AG04449 (cell line): ENCODE measurements at regions not wholly inside any gene's neighbourhood (a gene's known extent, or its start where the extent isn't known, plus 50 kb on each side); places are given as distances from the start of the nearest gene placed in this dataset.

Experiments
- CTCF ChIA-PET: fragments of 350-600 bp; formaldehyde crosslinking; extraction: SDS; loops from one replicate; lab custom pipeline; 2021; ENCODE audit warnings: antibody characterized with exemption; lab: Yijun Ruan, JAX
- POLR2A ChIA-PET: fragments of 400-600, 350-600 bp; formaldehyde crosslinking; extraction: SDS; loops from one replicate; lab custom pipeline; 2020; ENCODE audit warnings: antibody characterized with exemption, inconsistent platforms; lab: Yijun Ruan, JAX
- DNase-seq: peaks from one replicate; pipeline ENCODE4 v3.0.0-alpha.2; 2010; ENCODE audit warnings: low read depth, low spot score
- H3K4me3 ChIP-seq: 2 replicates; pipeline ENCODE4 v1.5.1; 2011; ENCODE audit warnings: low read depth, mild to moderate bottlenecking, control low read depth, low read length
- CTCF ChIP-seq: IDR thresholded peaks from one replicate; pipeline ENCODE4 v1.5.1; 2011; ENCODE audit warnings: mild to moderate bottlenecking, moderate library complexity, low read length, control low read depth, inconsistent platforms; ENCODE audit not compliant: insufficient read depth; ENCODE audit errors: missing control alignments

GRCh38 chr18:52183107-52183506, 156.9 kb upstream of the DCC start:
- no peak for DNase-seq
- no peak overlapping the region for H3K4me3 ChIP-seq
- TF ChIP-seq CTCF, result no peak
- POLR2A ChIA-PET, result no interaction called here
- CTCF ChIA-PET, result no interaction called here

GRCh38 chr18:52190195-52190594, 149.8 kb upstream of the DCC start:
- no peak overlapping the region for H3K4me3 ChIP-seq
- ChIA-PET POLR2A (no interaction called here), CTCF (no interaction called here)
- TF ChIP-seq CTCF, result no peak
- no peak for DNase-seq

GRCh38 chr18:52190631-52191030, 149.4 kb upstream of the DCC start:
- H3K4me3 ChIP-seq, result no peak overlapping the region
- TF ChIP-seq CTCF, result no peak
- DNase-seq, result no peak
- CTCF ChIA-PET, result no interaction called here
- POLR2A ChIA-PET, result no interaction called here

- H3K4me3 ChIP-seq, result no peak overlapping the region
- no peak for TF ChIP-seq CTCF
- DNase-seq, result no peak
- CTCF ChIA-PET, result no interaction called here
- POLR2A ChIA-PET, result no interaction called here
Observed at GRCh38 chr18:52200406-52200805, 139.6 kb upstream of the DCC start.

- DNase-seq, result no peak
- CTCF ChIA-PET, result no interaction called here
- POLR2A ChIA-PET, result no interaction called here
- no peak overlapping the region for H3K4me3 ChIP-seq
- TF ChIP-seq CTCF, result no peak
Observed at GRCh38 chr18:52200921-52201663, 138.9 kb upstream of the DCC start.

- POLR2A ChIA-PET, result no interaction called here
- DNase-seq, result no peak
- CTCF ChIA-PET, result no interaction called here
- no peak overlapping the region for H3K4me3 ChIP-seq
- no peak for TF ChIP-seq CTCF
Observed at GRCh38 chr18:52208646-52209045, 131.4 kb upstream of the DCC start.
